Amniotic stem cell (primary cell): ENCODE measurements at regions not wholly inside any gene's neighbourhood (a gene's known extent, or its start where the extent isn't known, plus 50 kb on each side); places are given as distances from the start of the nearest gene placed in this dataset.

Source experiments
- DNase-seq: peaks from one replicate; lab custom pipeline; 2025; lab: John Stamatoyannopoulos, UW

- no peak for DNase-seq
Measured at GRCh38 chr7:36096460-36097095, 56.5 kb upstream of the EEPD1 start.

DNA sequence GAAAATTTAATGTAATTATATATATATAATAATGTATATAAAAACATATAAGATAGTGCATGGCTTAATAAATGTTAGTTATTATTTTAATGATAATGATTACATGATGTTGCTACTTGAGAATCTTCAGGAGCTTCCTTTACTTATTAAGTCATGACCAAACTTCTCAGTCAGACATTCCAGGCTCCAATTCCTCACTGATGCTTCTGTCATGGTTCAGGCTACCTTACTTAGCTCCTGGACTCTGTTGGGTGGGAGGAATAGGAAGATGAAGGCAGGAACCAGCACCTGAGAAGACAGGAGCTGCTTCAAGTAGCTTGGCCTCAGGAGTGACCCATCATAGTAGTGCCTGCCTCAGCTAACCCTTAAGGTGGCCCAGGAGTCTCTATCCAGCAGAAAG is 55.0 kb upstream of the EEPD1 start:
- no peak for DNase-seq

- no peak for DNase-seq
Measured at GRCh38 chr7:36100226-36100625, 52.8 kb upstream of the EEPD1 start.

GRCh38 chr7:36100634-36101033 is 52.4 kb upstream of the EEPD1 start:
- DNase-seq, result no peak
